Spleen (tissue), 11 donors: ENCODE measurements at regions not wholly inside any gene's neighbourhood (a gene's known extent, or its start where the extent isn't known, plus 50 kb on each side); places are given as distances from the start of the nearest gene placed in this dataset.
"Not testable (repeated sequence)": the region's sequence is repeated elsewhere in the genome, so short reads cannot be mapped to it uniquely, and the experiment has no call there.

Experiments used
- DNase-seq: peaks from one replicate; pipeline ENCODE4 v3.0.0-alpha.2; 2020
- H3K27ac ChIP-seq, 8 donors: fragments of 200-600 bp; sonication (generic) in 7 of 8; 1 replicate in 4 of 8; 2 replicates in 4 of 8; pipeline versions ENCODE4 v1.5.0 to v1.8.0; 2016 to 2021; ENCODE audit warnings: inconsistent platforms in 4 of 8, mild to moderate bottlenecking in 4 of 8, moderate library complexity in 1 of 8
- H3K27me3 ChIP-seq, 7 donors: fragments of 200-600 bp; sonication (generic) in 6 of 7; replicated peaks in 1 of 7; 1 replicate in 4 of 7; 2 replicates in 3 of 7; pipeline versions ENCODE4 v1.5.0 to v1.8.0; 2016 to 2021; ENCODE audit warnings: inconsistent platforms in 3 of 7, mild to moderate bottlenecking in 1 of 7
- H3K36me3 ChIP-seq, 6 donors: fragments of 200-600 bp; sonication (generic) in 5 of 6; 1 replicate in 4 of 6; 2 replicates in 2 of 6; pipeline versions ENCODE4 v1.5.0 to v1.8.0; 2016 to 2021; ENCODE audit warnings: inconsistent platforms in 2 of 6
- H3K4me1 ChIP-seq, 6 donors: fragments of 200-600 bp; sonication (generic) in 5 of 6; 1 replicate in 3 of 6; 2 replicates in 3 of 6; pipeline versions ENCODE4 v1.5.0 to v1.8.0; 2016 to 2021; ENCODE audit warnings: inconsistent platforms in 3 of 6
- H3K4me3 ChIP-seq, 8 donors: fragments of 200-600 bp; sonication (generic) in 7 of 8; 1 replicate in 4 of 8; 2 replicates in 4 of 8; pipeline versions ENCODE4 v1.5.0 to v1.8.0; 2016 to 2021; ENCODE audit warnings: inconsistent platforms in 4 of 8, mild to moderate bottlenecking in 4 of 8, moderate library complexity in 2 of 8
- H3K9me3 ChIP-seq, 8 donors: fragments of 200-600 bp; sonication (generic) in 7 of 8; 1 replicate in 4 of 8; 2 replicates in 4 of 8; pipeline versions ENCODE4 v1.5.0 to v1.8.0; 2016 to 2021; ENCODE audit warnings: inconsistent platforms in 4 of 8
- POLR2A ChIP-seq, 3 donors: fragments of 450-650 bp; IDR thresholded peaks; one replicate each; pipeline ENCODE4 v1.5.1; 2017; ENCODE audit warnings: antibody characterized with exemption in 3 of 3, mild to moderate bottlenecking in 1 of 3
- POLR2AphosphoS5 ChIP-seq, 3 donors: sonication (generic); formaldehyde crosslinking; IDR thresholded peaks; one replicate each; pipeline ENCODE4 v1.5.1; 2017; ENCODE audit warnings: antibody characterized with exemption in 3 of 3
- WGBS, 5 donors: extraction: QIAGEN DNeasy Blood & Tissue Kit in 3 of 5; methylation state at CpG; one replicate each; pipeline versions ENCODE4 v1.1.5 to v1.1.7; 2013 to 2018; 5-methylcytosine and 5-hydroxymethylcytosine counted together
- intact Hi-C: fragments of 100-400 bp; cut with DNase I; formaldehyde crosslinking; loops from one replicate; pipeline ENCODE4 v1.15.0; 2023; ENCODE audit warnings: low total_unique reads
- TF ChIP-seq, protein P1 (sequence below), 11 experiments: fragments of 200-600 bp in 7 of 11; fragments of 450-650 bp in 4 of 11; sonication (generic) in 4 of 11; IDR thresholded peaks in 8 of 11; conservative IDR thresholded peaks in 3 of 11; 1 replicate in 7 of 11; 2 replicates in 4 of 11; pipeline versions ENCODE4 v1.4.0 to v1.8.0; 2016 to 2021; ENCODE audit warnings: antibody characterized with exemption in 11 of 11, inconsistent platforms in 4 of 11, mild to moderate bottlenecking in 1 of 11
- donor health status: healthy with polysubstance abuse.
- donor health status: DM: no; HTN: no; CAD: no; lungs with moderate emphysema.
- donor health status: DM: no; HTN: no; CAD: no.
- donor health status: Bipolar disorder and iron deficiency.
- donor health status: healthy.
- donor health status: DM: no; HTN: no; CAD: no.
- donor health status: DM: yes; HTN: yes; CAD: no.

GRCh38 chrX:143240658-143241057 is 214.9 kb downstream of the SPANXN4 start:
- TF ChIP-seq POLR2A (IDR thresholded peaks at IDR 0.05) (no peak), POLR2AphosphoS5 (IDR thresholded peaks at IDR 0.05) (no peak)
- TF ChIP-seq, protein P1, sequence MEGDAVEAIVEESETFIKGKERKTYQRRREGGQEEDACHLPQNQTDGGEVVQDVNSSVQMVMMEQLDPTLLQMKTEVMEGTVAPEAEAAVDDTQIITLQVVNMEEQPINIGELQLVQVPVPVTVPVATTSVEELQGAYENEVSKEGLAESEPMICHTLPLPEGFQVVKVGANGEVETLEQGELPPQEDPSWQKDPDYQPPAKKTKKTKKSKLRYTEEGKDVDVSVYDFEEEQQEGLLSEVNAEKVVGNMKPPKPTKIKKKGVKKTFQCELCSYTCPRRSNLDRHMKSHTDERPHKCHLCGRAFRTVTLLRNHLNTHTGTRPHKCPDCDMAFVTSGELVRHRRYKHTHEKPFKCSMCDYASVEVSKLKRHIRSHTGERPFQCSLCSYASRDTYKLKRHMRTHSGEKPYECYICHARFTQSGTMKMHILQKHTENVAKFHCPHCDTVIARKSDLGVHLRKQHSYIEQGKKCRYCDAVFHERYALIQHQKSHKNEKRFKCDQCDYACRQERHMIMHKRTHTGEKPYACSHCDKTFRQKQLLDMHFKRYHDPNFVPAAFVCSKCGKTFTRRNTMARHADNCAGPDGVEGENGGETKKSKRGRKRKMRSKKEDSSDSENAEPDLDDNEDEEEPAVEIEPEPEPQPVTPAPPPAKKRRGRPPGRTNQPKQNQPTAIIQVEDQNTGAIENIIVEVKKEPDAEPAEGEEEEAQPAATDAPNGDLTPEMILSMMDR (IDR thresholded peaks at IDR 0.05 in 8 of 11, conservative IDR thresholded peaks at IDR 0.05 in 3 of 11), result no peak
- WGBS, 5 donors, result 70 to 94% (median 85%) methylated on average over 1 of the region's 1 CpG
- no peaks in the 10 kb centered on the region for H3K4me1 ChIP-seq
- intact Hi-C loops, result no loop called here
- no peak for DNase-seq
- H3K9me3 ChIP-seq, result no peaks in the 10 kb centered on the region
- no peaks in the 10 kb centered on the region for H3K27me3 ChIP-seq
- H3K36me3 ChIP-seq, result no peaks in the 10 kb centered on the region
- H3K4me3 ChIP-seq, result no peak overlapping the region
- H3K27ac ChIP-seq, result no peak overlapping the region

DNA sequence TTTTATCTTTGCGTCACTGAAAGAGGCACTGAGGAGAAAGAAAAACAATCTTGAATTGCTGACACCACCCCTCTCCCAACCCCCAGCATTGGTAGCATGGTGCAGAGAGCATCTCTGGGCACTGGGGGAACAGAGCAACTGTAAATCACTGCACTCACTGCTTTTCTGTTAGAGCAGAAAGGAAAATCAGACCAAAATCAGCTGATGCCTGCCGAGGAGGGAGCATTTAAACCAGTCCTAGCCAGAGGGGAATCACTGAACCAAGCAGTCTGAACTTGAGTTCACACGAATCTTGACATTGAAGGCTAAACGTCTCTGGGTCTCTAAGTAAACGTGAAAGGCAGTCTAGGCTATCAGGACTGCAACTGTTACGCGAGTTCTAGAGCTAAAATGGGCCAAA is 205.8 kb downstream of the SPANXN4 start:
- H3K4me1 ChIP-seq, result no peaks in the 10 kb centered on the region
- no peaks in the 10 kb centered on the region for H3K9me3 ChIP-seq
- no peak overlapping the region for H3K4me3 ChIP-seq
- DNase-seq, result no peak
- WGBS, 5 donors, result 71 to 98% (median 76%) methylated on average over 3 to 7 of the region's 7 CpGs
- H3K27ac ChIP-seq, result no peak overlapping the region
- no peaks in the 10 kb centered on the region for H3K36me3 ChIP-seq
- intact Hi-C loops, result no loop called here
- no peaks in the 10 kb centered on the region for H3K27me3 ChIP-seq
- TF ChIP-seq POLR2AphosphoS5 (IDR thresholded peaks at IDR 0.05) (no peak), POLR2A (IDR thresholded peaks at IDR 0.05) (no peak)
- TF ChIP-seq, protein P1 (IDR thresholded peaks at IDR 0.05 in 8 of 11, conservative IDR thresholded peaks at IDR 0.05 in 3 of 11), result no peak

- H3K9me3 ChIP-seq, H3K27ac ChIP-seq, H3K36me3 ChIP-seq, H3K4me1 ChIP-seq, intact Hi-C loops, H3K27me3 ChIP-seq, H3K4me3 ChIP-seq: not testable (repeated sequence)
- DNase-seq, result peak; percentile 62
- WGBS, 5 donors, result 87 to 98% (median 93%) methylated on average over 13 to 27 of the region's 27 CpGs
Observed at GRCh38 chrX:143228600-143228999, 202.9 kb downstream of the SPANXN4 start.

- TF ChIP-seq POLR2AphosphoS5 (IDR thresholded peaks at IDR 0.05), result no peak
- TF ChIP-seq, protein P1 (IDR thresholded peaks at IDR 0.05 in 8 of 11, conservative IDR thresholded peaks at IDR 0.05 in 3 of 11), result no peak
- no peak for TF ChIP-seq POLR2A (IDR thresholded peaks at IDR 0.05)
- H3K4me1 ChIP-seq, result no peaks in the 10 kb centered on the region
- intact Hi-C loops, result no loop called here
- H3K27me3 ChIP-seq, result no peaks in the 10 kb centered on the region
- no peak overlapping the region for H3K27ac ChIP-seq
- H3K9me3 ChIP-seq, result no peaks in the 10 kb centered on the region
- 53 to 70% (median 60%) methylated on average over 1 of the region's 1 CpG for WGBS, 5 donors
- H3K36me3 ChIP-seq, result no peaks in the 10 kb centered on the region
- no peak for DNase-seq
- H3K4me3 ChIP-seq, result no peak overlapping the region
Observed at GRCh38 chrX:143206966-143207365, 181.2 kb downstream of the SPANXN4 start.

GRCh38 chrX:143171703-143172102 is 146.0 kb downstream of the SPANXN4 start:
- TF ChIP-seq POLR2A (IDR thresholded peaks at IDR 0.05), result no peak
- no peak for TF ChIP-seq POLR2AphosphoS5 (IDR thresholded peaks at IDR 0.05)
- TF ChIP-seq, protein P1 (IDR thresholded peaks at IDR 0.05 in 8 of 11, conservative IDR thresholded peaks at IDR 0.05 in 3 of 11), result no peak
- H3K4me3 ChIP-seq, result no peak overlapping the region
- no peak for DNase-seq
- H3K4me1 ChIP-seq, result no peaks in the 10 kb centered on the region
- H3K9me3 ChIP-seq, result no peaks in the 10 kb centered on the region
- H3K27ac ChIP-seq, result no peak overlapping the region
- no peaks in the 10 kb centered on the region for H3K27me3 ChIP-seq
- no peaks in the 10 kb centered on the region for H3K36me3 ChIP-seq
- intact Hi-C loops, result no loop called here
- WGBS, 5 donors, result 75 to 89% (median 76%) methylated on average over 3 of the region's 3 CpGs
